ENCODE measurements at regions not wholly inside any gene's neighbourhood (a gene's known extent, or its start where the extent isn't known, plus 50 kb on each side); places are given as distances from the start of the nearest gene placed in this dataset.

DNA sequence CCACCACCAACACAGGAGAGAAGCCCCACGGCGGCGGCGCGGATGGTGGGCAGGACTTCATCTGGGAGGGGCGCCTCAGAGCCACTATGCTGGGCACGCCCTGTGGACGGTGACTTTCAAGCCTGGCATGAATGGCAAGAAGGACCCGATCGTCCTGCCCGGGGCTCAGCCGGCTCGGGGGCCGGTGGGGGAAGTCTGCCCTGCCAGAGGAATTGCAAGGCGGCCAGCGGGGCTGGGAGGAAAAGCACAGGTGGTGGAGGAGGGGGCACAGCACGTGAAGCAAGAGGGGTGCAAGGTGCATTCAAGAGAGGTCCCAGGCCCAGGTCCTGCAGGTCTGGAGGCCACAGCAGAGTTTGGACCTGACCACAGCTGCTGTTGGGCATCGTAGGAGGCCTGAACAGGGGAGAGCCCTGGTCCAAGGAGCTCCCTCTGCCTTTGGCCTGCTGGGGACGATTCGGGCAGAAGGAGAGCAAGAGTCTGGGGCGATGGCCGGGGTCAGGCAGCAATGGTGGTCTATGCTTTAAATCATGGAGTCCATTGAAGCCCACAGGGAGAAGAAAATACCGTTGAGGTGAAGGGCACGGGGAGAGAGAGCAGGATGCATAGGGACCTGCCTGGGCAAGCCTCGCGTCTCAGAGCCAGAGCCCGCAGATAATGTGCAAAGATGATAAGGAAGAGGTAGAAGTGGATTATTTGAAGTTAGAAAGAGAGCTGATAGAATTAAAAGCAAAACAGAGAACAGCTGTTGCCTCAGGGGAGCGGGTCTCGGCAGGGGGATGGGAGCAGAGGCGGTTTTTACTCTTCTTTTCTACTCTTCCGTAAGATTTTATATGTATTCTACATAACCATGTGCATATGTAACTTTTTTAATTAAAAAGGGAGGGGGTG is 82.6 kb upstream of the SHISAL1 start:
- Mint-ChIP-seq H3K36me3 (ENCODE audit: insufficient read depth) (no peaks in the 10 kb centered on the region), H3K9me3 (no peaks in the 10 kb centered on the region), H3K27ac (ENCODE audit: low read depth) (no peak overlapping the region), H3K4me3 (no peak overlapping the region), H3K4me1 (peaks cover 4% of the 10 kb centered on the region), H3K27me3 (peaks cover 12% of the 10 kb centered on the region)
- ATAC-seq (replicated peaks; ENCODE audit: extremely low read depth, poor library complexity, severe bottlenecking) (no peak), DNase-seq (ENCODE audit: low spot score in 2 of 2) (no peak)

DNA sequence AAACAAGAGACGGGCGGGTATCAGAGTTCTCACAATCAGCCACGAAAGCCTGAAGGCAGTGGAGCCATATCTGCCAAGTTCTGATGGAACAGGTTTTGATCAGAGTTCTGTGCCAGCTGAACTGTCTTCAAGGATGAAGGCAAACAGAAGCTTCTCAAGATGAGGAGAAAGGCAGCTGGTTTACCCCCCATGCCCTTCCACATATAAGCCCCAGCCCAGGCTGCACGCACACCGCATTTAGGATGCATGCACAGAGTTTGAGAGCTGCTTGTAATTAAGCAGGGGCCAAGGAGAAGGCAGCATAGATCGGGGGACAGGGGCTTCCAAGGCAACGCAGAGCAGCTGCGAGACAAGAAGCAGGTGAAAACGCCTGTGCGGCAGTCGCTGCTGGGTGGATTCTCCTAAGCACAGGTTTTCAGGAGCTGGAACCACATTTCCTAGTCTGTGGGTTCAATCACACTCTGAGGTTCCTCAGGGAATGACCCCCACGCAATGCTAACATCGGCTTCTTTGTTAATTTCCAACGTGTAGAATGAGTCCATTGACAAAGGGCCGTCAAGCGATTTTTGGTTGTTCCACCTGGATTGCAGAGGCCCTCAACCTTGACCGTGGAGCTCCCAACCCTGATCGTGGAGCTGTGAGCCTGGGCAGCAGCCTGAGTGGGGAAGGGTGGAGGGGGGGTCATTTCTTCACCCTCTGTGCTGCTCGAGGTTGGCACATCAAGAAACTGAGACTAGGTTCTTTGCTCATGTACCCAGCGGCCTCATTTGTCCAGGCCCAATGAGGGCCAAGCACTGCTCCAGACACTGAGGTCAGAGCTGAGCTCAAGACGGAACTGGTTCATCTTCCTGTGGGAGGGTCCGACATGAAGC is 81.7 kb upstream of the SHISAL1 start:
- no peak for ATAC-seq (replicated peaks; ENCODE audit: extremely low read depth, poor library complexity, severe bottlenecking)
- DNase-seq (ENCODE audit: low spot score in 2 of 2): no peak
- Mint-ChIP-seq H3K4me3 (no peak overlapping the region), H3K27ac (ENCODE audit: low read depth) (no peak overlapping the region), H3K9me3 (no peaks in the 10 kb centered on the region), H3K4me1 (peaks cover 4% of the 10 kb centered on the region), H3K27me3 (peaks cover 12% of the 10 kb centered on the region), H3K36me3 (ENCODE audit: insufficient read depth) (no peaks in the 10 kb centered on the region)

DNA sequence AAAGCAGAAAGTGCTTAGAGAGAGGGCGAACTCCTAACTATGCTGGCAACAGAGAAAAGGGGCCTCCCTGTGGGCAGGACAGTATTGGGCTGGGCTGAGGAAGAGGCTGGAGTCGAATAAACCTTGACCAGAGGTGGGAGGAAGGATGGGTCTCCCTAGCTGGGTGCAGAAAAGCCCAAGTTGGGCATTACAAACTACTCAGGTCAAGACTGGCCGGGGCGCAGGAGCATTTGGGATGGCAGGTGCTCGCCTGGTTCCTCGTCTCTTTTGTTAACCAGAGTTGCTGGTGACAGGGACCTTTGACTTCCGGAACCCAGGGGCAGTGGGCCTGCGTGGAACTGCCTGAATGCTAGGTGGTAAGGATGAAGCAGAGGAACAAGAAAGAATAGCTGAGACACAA is 80.3 kb upstream of the SHISAL1 start:
- H3K4me1 Mint-ChIP-seq: peaks cover 4% of the 10 kb centered on the region

DNA sequence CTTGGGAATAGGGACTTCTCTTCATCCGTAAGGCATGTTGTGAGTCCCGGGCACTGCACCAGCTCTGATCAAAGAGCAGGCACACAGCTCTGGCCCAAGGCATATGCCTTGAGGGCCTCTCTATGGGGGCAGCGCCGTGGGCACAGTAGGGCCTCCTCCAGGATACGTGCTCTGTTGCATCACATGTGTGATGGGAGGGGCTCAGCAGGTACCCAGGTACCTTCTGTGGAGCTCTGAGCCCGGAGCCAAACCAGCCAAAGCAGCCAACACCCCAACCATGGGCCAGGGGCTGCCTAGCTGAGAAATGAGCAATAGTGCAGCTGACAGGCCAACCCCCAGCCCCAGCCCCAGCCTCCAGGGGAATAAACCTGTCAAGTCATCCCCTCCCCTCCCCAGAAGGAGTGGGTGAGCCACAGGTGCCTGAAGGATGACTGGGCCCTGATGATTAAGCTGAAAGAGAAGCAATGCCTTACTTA is 79.7 kb upstream of the SHISAL1 start:
- Mint-ChIP-seq H3K4me1 (peaks cover 1% of the 10 kb centered on the region), H3K36me3 (ENCODE audit: insufficient read depth) (no peaks in the 10 kb centered on the region), H3K27ac (ENCODE audit: low read depth) (no peak overlapping the region), H3K4me3 (no peak overlapping the region), H3K27me3 (peaks cover 26% of the 10 kb centered on the region), H3K9me3 (no peaks in the 10 kb centered on the region)
- ATAC-seq (replicated peaks; ENCODE audit: extremely low read depth, poor library complexity, severe bottlenecking) (no peak), DNase-seq (ENCODE audit: low spot score in 2 of 2) (no peak)

More for the DNA sequence above, 80.3 kb upstream of the SHISAL1 start:
- H3K27ac Mint-ChIP-seq (ENCODE audit: low read depth): peak overlapping the region; percentile 2
- no peaks in the 10 kb centered on the region for H3K9me3 Mint-ChIP-seq
- H3K36me3 Mint-ChIP-seq (ENCODE audit: insufficient read depth): no peaks in the 10 kb centered on the region
- no peak overlapping the region for H3K4me3 Mint-ChIP-seq
- DNase-seq (ENCODE audit: low spot score in 2 of 2) (no peak), ATAC-seq (replicated peaks; ENCODE audit: extremely low read depth, poor library complexity, severe bottlenecking) (no peak)
- peaks cover 20% of the 10 kb centered on the region for H3K27me3 Mint-ChIP-seq

DNA sequence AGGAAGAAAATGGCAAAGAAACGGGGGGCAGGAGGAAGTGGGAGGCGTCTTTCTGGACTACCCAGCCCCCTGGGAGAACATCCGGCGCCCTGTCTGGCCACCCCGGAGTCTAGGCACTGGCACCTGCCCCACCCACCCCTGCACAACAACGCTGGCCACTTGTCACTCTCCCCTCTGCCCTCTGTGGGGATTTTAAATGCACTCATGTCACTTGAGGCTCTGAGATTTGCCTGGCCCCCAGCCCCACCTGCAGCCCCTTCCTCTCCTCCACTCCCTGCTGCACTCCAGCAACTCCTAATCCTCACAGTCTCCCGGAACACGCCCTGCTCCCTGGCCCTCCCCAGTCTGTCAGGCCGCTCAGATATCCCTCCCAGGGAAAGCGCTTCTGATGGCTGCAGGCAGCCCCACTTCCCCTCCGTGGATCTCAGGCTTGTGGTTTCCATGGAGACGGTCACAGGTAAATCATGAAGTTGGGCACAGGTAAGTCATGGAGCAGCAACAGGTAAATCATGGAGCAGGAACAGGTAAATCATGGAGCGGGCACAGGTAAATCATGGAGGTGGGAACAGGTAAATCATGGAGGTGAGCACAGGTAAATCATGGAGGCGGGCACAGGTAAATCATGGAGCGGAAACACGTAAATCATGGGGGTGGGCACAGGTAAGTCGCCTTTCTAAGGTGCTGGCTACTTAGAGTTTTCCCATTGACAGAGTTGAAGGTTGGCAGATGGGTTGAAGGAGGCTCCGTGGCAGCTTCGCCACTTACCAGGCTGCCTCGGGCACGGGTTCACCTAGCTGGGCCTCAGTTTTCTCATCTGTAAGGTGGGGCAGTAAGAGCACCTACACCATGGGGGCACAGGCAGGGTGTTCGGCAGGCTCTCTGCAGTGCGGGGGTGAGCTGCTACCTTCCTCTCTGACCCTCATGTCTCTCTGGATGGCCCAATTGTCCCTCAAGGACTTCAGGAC is 79.0 kb upstream of the SHISAL1 start:
- no peak overlapping the region for H3K4me3 Mint-ChIP-seq
- ATAC-seq (replicated peaks; ENCODE audit: extremely low read depth, poor library complexity, severe bottlenecking): no peak

DNA sequence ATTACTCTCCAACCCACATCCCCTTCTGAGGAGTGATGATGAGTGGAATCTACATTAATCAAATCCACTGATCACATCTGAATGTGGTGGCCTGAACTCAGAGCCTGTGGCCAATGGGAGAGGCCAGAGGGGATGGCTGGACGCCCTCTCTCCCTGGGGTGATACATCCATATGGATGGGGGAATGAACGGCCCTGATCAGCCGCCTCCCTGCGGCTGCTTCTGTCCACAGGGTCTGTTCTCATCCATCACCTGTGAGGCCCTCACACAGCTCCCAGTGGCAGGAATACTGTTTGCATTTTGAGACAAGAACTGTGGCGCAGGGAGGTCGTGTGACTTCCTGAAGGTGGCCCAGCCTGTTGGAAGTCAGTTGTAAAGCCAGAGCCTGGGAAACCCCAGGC is 78.3 kb upstream of the SHISAL1 start:
- Mint-ChIP-seq H3K4me1 (peaks cover 5% of the 10 kb centered on the region), H3K36me3 (ENCODE audit: insufficient read depth) (no peaks in the 10 kb centered on the region), H3K27ac (ENCODE audit: low read depth) (no peak overlapping the region)

More for the DNA sequence above, 79.0 kb upstream of the SHISAL1 start:
- Mint-ChIP-seq H3K27me3 (peaks cover 33% of the 10 kb centered on the region), H3K27ac (ENCODE audit: low read depth) (no peak overlapping the region), H3K36me3 (ENCODE audit: insufficient read depth) (no peaks in the 10 kb centered on the region), H3K9me3 (no peaks in the 10 kb centered on the region), H3K4me1 (peaks cover 1% of the 10 kb centered on the region)
- DNase-seq (ENCODE audit: low spot score in 2 of 2): no peak

DNA sequence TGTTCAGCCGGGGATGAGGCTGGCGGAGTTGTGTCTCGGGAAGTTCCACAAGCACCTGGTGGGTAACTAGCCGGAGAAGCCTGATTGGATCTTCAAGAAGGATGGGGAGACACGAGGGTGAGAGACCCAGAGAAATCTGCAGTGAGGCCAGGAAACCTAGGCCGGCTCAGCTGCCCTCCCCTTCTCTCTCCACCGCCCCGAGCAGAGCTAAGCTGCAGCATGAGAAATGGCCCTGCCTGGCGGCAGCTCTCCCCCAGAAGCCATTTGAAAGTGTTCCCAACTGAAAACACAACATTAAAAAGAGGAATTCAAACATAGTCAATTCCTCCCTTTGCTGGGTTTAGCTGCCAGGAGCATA is 77.8 kb upstream of the SHISAL1 start:
- Mint-ChIP-seq H3K9me3 (no peaks in the 10 kb centered on the region), H3K4me1 (peaks cover 5% of the 10 kb centered on the region), H3K36me3 (ENCODE audit: insufficient read depth) (no peaks in the 10 kb centered on the region), H3K4me3 (no peak overlapping the region), H3K27me3 (peaks cover 39% of the 10 kb centered on the region), H3K27ac (ENCODE audit: low read depth) (no peak overlapping the region)
- ATAC-seq (replicated peaks; ENCODE audit: extremely low read depth, poor library complexity, severe bottlenecking): no peak
- DNase-seq (ENCODE audit: low spot score in 2 of 2): no peak

More for the DNA sequence above, 78.3 kb upstream of the SHISAL1 start:
- no peaks in the 10 kb centered on the region for H3K9me3 Mint-ChIP-seq
- H3K4me3 Mint-ChIP-seq: no peak overlapping the region
- H3K27me3 Mint-ChIP-seq: peaks cover 39% of the 10 kb centered on the region
- ATAC-seq (replicated peaks; ENCODE audit: extremely low read depth, poor library complexity, severe bottlenecking) (no peak), DNase-seq (ENCODE audit: low spot score in 2 of 2) (no peak)

DNA sequence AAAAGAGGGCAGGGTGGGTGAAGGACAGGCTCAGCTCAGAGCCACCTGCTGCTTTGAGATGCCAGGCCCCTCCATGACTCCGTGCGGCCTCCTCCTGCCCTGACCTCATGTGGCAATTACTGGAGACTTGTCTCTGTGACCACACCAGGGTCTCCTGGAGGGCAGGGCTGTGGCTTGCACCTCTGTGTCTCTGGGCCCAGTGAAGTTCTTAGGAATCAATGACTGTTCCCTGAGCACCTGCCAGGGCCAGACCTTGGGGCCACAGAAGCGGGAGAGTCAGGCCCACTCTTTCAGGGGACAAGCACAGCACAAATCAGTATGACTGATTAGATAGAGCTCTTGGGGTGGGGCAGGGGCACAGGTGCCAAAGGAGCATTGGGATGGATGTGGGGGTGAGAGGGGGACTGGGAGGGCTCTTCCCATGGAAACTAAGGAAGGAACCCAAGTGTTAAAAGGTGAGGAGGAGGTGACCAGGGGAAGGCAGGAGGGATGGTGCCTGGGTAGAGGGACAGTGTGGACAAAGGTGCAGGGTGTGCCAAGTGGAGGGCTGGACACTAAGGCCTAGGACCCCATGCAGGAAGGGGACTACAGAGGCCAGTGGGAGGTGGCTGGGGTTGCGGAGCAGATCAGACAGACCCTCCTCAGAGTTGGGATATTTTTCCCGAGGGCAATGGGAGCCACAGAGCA is 77.3 kb upstream of the SHISAL1 start:
- no peak for ATAC-seq (replicated peaks; ENCODE audit: extremely low read depth, poor library complexity, severe bottlenecking)
- H3K36me3 Mint-ChIP-seq (ENCODE audit: insufficient read depth): no peaks in the 10 kb centered on the region
- H3K9me3 Mint-ChIP-seq: no peaks in the 10 kb centered on the region
- no peak overlapping the region for H3K4me3 Mint-ChIP-seq
- H3K4me1 Mint-ChIP-seq: peaks cover 5% of the 10 kb centered on the region
- no peak for DNase-seq (ENCODE audit: low spot score in 2 of 2)
- H3K27me3 Mint-ChIP-seq: peaks cover 39% of the 10 kb centered on the region
- no peak overlapping the region for H3K27ac Mint-ChIP-seq (ENCODE audit: low read depth)

DNA sequence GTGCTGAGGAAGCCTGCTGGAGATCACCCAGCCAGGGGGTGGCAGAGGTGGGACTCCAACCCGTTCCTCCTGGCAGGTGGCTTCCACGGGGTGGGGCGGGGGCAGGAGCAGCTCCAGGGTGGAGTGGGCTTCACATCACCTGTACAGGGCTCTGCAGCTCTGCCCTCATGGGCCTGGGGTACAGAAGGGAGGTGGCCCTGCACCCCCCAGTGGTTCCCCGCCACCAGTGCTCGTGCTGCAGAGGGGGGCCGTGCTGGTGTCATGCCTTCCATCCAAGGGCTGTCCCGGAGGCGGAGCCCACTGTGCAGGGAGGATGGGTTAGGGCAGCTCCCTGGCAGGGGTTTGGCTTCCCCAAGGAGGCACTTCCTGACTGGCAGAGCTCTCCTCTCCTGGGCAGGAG is 76.4 kb upstream of the SHISAL1 start:
- Mint-ChIP-seq H3K4me3 (no peak overlapping the region), H3K9me3 (no peaks in the 10 kb centered on the region), H3K27me3 (peaks cover 47% of the 10 kb centered on the region), H3K4me1 (peaks cover 5% of the 10 kb centered on the region), H3K27ac (ENCODE audit: low read depth) (no peak overlapping the region), H3K36me3 (ENCODE audit: insufficient read depth) (no peaks in the 10 kb centered on the region)
- DNase-seq (ENCODE audit: low spot score in 2 of 2) (no peak), ATAC-seq (replicated peaks; ENCODE audit: extremely low read depth, poor library complexity, severe bottlenecking) (no peak)

DNA sequence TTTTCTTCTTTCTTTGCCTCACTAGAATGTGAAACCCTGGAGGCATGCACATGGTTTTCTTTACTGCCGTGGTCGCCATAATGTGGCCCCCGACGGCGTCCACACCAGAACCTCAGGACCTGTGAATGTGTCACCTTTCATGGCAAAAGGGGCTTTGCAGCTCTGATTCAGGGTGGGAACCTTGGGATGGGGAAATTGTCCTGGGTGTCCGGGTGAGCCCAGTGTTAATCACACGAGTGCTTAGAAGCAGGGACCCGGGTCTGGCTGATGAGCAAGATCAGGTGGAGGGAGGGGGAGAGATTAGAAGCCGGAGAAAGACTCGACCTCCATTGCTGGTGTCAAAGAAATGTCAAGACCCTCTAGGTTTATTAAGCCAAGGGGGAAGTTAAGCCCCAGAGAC is 74.7 kb upstream of the SHISAL1 start:
- DNase-seq (ENCODE audit: low spot score in 2 of 2) (no peak), ATAC-seq (replicated peaks; ENCODE audit: extremely low read depth, poor library complexity, severe bottlenecking) (no peak)
- Mint-ChIP-seq H3K9me3 (no peaks in the 10 kb centered on the region), H3K27ac (ENCODE audit: low read depth) (peak overlapping the region; percentile 44), H3K4me1 (peaks cover 5% of the 10 kb centered on the region), H3K27me3 (peaks cover 55% of the 10 kb centered on the region), H3K36me3 (ENCODE audit: insufficient read depth) (no peaks in the 10 kb centered on the region), H3K4me3 (no peak overlapping the region)

DNA sequence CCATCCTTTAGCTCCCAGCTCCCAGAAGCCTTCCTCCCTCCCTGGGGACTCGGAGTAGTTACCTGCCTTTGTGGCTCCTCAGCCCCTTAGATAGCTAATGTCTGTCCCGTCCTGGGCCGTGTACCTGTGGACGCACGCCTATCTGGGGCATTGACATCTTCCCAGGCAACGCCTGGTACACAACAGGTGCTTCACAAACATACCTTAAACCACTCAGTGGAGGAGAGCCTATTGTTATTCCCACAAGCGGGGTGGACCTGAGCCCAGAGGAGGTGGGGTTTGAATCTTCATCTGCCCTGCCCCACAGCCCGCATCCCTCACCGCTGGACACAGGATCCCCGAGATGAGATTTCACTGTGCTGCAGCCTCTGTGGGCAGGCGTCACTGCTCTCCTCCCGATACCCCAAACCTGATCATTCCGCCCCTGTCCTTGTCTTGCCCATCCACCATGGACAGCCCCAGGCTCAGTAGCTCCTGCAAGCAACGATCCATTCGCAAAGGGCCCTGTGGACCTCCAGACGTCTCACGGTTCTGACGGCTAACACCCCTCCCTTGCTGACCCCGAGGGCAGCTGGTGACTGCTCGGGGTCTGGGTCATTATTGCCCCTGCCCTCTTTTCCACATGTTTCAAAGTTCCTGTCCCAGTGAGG is 73.8 kb upstream of the SHISAL1 start:
- Mint-ChIP-seq H3K4me3 (no peak overlapping the region), H3K27me3 (peaks cover 56% of the 10 kb centered on the region)
- DNase-seq (ENCODE audit: low spot score in 2 of 2): no peak

More for the DNA sequence above, 73.8 kb upstream of the SHISAL1 start:
- Mint-ChIP-seq H3K4me1 (peaks cover 5% of the 10 kb centered on the region), H3K9me3 (no peaks in the 10 kb centered on the region), H3K36me3 (ENCODE audit: insufficient read depth) (no peaks in the 10 kb centered on the region), H3K27ac (ENCODE audit: low read depth) (peak overlapping the region; percentile 44)
- no peak for ATAC-seq (replicated peaks; ENCODE audit: extremely low read depth, poor library complexity, severe bottlenecking)

Measured in central memory CD8-positive, alpha-beta T cell (primary cell).